HG03025 (cell line): ENCODE measurements at regions not wholly inside any gene's neighbourhood (a gene's known extent, or its start where the extent isn't known, plus 50 kb on each side); places are given as distances from the start of the nearest gene placed in this dataset.
"Not testable (repeated sequence)": the region's sequence is repeated elsewhere in the genome, so short reads cannot be mapped to it uniquely, and the experiment has no call there.

Experiments used
- ATAC-seq: cut with Tn5 transposase; IDR thresholded peaks from one replicate; pipeline ENCODE4 v1.9.1; 2021; ENCODE audit warnings: mild to moderate bottlenecking, moderate library complexity; ENCODE audit not compliant: unreplicated experiment, low FRiP score

GRCh38 chrX:63471004-63471403, 119.9 kb upstream of the SPIN4 start:
- ATAC-seq = no peak

GRCh38 chrX:63470506-63470905, 119.4 kb upstream of the SPIN4 start:
- no peak for ATAC-seq

- ATAC-seq = no peak
Measured at GRCh38 chrX:63466690-63467089, 115.6 kb upstream of the SPIN4 start.

DNA sequence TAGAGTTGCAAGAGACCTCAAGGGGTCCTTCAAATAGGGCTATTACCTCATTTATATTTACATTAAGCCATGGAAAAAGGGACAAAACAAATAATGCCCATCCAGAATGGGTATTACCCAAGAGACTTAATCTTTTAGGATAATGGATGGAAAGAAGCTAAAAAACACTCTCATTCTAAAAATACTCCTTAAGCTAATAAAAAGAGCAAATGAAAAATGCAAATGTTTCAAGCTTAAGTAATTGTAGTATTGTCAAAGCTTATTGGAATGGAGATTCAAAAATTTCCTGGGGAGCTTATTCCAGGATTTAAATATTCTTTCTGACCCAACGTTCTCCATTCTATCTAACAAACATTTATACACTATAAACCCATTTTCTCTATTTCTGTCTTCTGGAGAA, 107.8 kb upstream of the SPIN4 start:
- no peak for ATAC-seq

DNA sequence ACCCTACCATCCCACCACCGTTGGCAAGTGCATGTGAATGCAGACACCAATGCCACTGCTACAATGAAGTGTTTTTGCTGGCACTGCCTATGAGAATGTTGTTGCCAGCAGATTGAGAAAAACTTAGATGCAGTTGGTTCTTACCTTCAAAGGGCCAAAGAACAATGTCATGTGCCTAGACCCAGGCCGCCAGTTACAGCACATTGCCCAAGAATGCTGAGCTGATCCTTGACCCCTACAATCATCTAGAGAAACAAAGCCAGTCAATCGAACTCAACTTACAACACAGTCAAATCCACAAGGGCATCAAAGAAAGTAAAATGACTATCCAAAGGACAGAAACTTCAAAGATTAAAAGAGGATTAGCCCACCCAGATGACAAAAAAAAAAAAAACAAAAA, 102.4 kb upstream of the SPIN4 start:
- ATAC-seq = no peak

GRCh38 chrX:63441717-63442116, 90.6 kb upstream of the SPIN4 start:
- ATAC-seq = no peak

DNA sequence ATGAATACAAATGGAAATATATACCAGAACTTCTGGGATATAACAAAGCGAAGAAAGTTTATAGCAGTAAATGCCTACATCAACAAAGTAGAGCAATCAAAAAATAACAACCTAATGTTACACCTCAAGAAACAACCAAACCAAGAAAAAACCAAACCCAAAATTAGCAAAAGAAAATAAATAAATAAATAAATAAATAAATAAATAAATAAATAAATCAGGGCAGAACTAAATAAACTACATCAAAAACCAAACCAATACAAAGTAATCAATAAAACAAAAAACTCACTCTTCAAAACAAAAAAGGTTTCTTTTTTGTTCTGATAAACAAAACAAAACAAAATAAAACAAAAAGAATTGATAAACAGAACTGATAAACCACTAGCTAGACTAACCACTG, 88.4 kb upstream of the SPIN4 start:
- no peak for ATAC-seq

DNA sequence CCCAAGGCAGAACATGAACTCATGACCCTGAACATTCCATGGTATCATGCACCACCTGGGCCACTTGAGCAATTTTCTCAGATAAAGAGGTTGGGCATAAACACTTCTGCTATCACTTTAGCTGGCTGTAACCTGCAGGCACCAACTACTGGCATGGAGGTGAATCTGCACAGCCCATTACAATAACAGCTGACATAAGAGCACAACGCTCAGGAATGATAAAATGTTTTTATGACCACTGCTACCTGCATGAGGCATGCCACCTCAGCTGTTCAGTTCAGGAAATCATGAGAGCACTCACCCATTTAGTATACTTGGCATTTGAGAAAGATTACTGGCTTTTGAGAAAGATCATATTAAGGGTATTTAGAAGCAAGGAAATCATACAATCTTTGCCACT, 85.7 kb upstream of the SPIN4 start:
- no peak for ATAC-seq

DNA sequence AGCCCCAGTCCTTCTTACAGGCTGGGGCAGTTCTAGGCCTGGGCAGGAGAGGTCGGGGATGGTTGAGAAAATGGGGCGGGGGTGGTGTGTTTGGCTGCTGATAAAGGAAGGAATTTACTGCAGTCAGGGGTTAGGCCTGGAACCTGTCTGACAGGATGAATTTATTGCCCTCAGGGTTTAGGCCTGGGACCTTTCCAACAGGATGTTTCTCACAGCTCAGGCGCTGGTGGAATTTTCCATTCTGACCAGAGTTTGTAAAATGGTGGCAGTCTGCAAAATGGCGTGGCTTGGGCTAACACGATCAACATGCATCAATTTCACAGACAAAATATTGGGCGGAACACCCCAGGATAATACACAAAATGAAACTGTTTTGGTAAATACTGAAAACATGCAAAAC, 83.5 kb upstream of the SPIN4 start:
- ATAC-seq = no peak

DNA sequence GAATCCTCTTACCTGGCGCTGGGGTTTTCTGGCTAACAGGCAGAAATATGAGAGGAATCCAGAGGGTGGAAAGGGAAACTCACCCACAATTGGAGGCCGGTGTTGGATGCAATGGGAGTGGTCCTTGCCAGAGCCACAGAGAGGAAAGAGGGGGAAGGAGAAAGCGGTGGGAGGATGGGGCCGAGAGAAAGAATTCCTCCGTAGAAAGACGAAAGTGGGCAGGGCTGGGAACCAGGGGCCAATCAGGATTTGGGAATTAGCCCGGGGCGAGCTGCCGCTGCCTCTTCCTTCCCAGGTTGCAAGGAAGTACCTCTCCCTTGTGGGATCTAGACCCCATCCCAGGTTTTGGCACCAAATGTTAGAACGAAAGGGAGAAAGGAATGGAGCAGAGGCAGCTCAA, 83.1 kb upstream of the SPIN4 start:
- ATAC-seq = no peak

GRCh38 chrX:63430026-63430425, 78.9 kb upstream of the SPIN4 start:
- ATAC-seq = no peak

- no peak for ATAC-seq
Measured at GRCh38 chrX:63428348-63428747, 77.2 kb upstream of the SPIN4 start.

DNA sequence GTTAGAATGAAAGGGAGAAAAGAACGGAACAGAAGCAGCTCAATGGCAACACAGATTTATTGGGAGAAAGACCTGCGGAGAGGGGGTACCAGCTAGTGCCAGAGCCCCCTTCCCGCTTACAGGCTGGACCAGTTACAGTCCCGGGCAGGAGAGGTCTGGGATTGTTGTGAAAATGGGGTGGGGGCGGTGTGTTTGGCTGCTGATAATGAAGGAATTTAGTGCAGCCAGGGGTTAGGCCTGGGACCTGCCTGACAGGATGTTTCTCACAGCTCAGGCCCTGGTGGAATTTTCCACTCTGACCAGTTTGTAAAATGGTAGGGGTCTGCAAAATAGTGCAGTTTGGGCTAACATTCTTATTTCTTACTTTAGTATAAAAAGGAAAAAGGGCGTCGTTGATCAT, 75.4 kb upstream of the SPIN4 start:
- no peak for ATAC-seq

- ATAC-seq = no peak
Measured at GRCh38 chrX:63424063-63424462, 72.9 kb upstream of the SPIN4 start.

DNA sequence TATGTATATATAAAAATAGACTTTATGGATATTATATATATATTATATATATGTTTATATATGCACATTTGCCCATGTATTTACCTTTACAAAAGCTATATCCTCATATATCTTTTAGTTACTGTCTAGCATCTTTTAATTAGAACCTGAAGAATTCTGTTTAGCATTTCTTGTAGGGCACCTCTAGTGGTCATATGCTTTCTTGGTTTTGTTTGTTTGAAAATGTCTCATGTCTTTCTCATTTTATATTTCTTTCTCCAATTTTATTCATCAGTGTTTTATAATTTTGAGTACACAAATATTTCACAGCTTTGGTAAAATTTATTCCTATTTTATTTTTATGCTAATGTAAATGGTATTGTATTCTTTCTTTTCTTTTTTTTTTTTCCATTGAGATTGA, 70.3 kb upstream of the SPIN4 start:
- no peak for ATAC-seq

GRCh38 chrX:63418211-63418610, 67.1 kb upstream of the SPIN4 start:
- ATAC-seq = no peak

DNA sequence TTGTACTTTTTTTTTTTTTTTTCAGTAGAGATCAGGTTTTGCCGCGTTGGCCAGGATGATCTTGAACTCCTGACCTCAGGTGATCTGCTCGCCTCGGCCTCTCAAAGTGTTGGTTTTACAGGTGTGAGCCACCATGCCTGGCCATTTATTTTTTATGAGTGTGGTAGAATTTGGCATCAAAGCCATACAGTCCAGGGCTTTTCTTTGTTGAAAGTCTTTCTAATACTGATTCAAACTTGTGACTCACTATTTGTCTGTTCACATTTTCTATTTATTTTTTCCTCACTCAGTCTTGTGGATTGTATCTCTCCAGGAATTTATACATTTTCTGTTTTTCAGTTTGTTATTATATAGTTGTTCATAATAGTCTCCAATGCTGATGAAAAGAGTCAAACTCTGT, 66.5 kb upstream of the SPIN4 start:
- no peak for ATAC-seq

DNA sequence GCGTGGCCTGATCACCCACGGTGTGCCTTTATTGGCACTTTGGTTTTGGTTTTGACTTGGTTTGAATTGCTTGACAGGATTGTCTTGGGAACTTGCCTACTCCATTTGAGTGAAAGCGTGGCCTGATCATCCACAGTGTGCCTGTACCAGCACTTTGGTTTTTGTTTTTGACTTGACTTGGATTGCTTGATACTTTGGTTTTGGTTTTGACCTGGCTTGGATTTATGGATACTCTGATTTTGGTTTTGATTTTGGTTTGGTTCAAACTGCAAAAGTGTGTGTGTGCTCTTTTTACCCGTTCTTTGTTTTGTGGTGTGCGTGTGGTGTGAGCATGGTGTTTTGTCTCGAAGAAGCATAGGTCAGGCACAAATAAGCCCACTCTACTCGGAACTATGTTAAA, 58.8 kb upstream of the SPIN4 start:
- ATAC-seq = not testable (repeated sequence)

DNA sequence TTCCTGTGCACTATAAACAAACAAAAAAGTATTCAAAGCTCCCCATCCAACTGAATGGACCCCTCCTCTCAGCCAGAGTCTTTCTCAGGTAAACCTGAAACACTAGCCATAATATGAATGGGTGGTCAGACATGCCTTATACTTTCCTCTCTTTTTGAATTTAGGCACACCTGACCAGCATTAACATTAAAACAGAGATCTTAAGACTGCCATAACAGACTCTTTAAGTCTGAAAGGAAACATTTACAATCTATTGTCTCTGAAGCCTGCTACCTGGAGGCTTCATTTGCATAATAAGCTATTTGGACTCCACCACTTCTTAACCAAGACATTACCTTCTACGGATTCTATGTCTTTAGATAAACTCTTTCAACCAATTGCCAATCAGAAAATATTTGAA, 56.9 kb upstream of the SPIN4 start:
- ATAC-seq = no peak

- no peak for ATAC-seq
Measured at GRCh38 chrX:63404332-63404731, 53.2 kb upstream of the SPIN4 start.

DNA sequence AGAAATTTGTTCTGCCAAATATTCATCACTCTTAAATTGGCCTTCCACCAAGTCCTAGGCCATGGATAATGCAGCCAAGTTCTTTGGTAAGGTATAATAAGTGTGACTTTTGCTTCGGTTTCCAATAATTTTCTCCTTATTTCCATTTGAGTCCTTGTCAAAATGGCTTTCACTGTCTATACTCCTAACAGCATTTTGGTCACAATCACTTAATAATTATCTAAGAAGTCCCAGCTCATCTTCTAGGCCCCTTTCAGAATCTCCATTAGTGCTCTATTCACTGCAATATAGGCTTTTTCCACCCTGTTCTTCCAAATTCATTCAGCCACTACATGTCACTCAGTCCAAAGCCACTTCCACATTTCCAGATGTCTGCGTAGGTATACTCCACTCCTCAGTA, 51.0 kb upstream of the SPIN4 start:
- no peak for ATAC-seq
